Karpas-422 (cell line): ENCODE measurements at regions not wholly inside any gene's neighbourhood (a gene's known extent, or its start where the extent isn't known, plus 50 kb on each side); places are given as distances from the start of the nearest gene placed in this dataset.

ENCODE experiments used
- DNase-seq: peaks from one replicate; pipeline ENCODE4 v3.0.0-alpha.2; 2015
- H2AFZ ChIP-seq: fragments of 200-600 bp; sonication (generic); 2 replicates; pipeline ENCODE4 v1.6.1; 2014; ENCODE audit warnings: antibody characterized with exemption, low read length, mixed read lengths
- H3K27ac ChIP-seq: fragments of 200-600 bp; sonication (generic); 2 replicates; pipeline ENCODE4 v1.5.1; 2014; ENCODE audit warnings: mild to moderate bottlenecking, low read length, moderate library complexity
- H3K27me3 ChIP-seq: fragments of 200-600 bp; sonication (generic); 2 replicates; pipeline ENCODE4 v1.6.1; 2014; ENCODE audit warnings: low read length, mixed read lengths
- H3K36me3 ChIP-seq: fragments of 200-600 bp; sonication (generic); 2 replicates; pipeline ENCODE4 v1.6.1; 2014; ENCODE audit warnings: low read length, mixed read lengths; ENCODE audit not compliant: insufficient read depth
- H3K4me1 ChIP-seq: fragments of 200-600 bp; sonication (generic); 2 replicates; pipeline ENCODE4 v1.6.1; 2014; ENCODE audit warnings: mild to moderate bottlenecking, low read length, mixed read lengths
- H3K4me2 ChIP-seq: fragments of 200-600 bp; sonication (generic); 2 replicates; pipeline ENCODE4 v1.6.1; 2014; ENCODE audit warnings: low read length, low read depth, mild to moderate bottlenecking; ENCODE audit not compliant: poor library complexity, severe bottlenecking
- H3K4me3 ChIP-seq: fragments of 200-600 bp; sonication (generic); 2 replicates; pipeline ENCODE4 v1.5.1; 2014; ENCODE audit warnings: mild to moderate bottlenecking, antibody characterized with exemption, low read length, mixed read lengths
- H3K79me2 ChIP-seq: fragments of 200-600 bp; sonication (generic); 2 replicates; pipeline ENCODE4 v1.6.1; 2014; ENCODE audit warnings: mild to moderate bottlenecking, low read length, mixed read lengths
- H3K9ac ChIP-seq: fragments of 200-600 bp; sonication (generic); 2 replicates; pipeline ENCODE4 v1.6.0; 2014; ENCODE audit warnings: low read length
- H3K9me2 ChIP-seq: fragments of 200-600 bp; sonication (generic), shearing (Covaris generic); replicated peaks from 2 replicates; pipeline ENCODE4 v1.6.0; 2014; ENCODE audit warnings: mild to moderate bottlenecking, low read length, moderate library complexity; ENCODE audit not compliant: insufficient read depth
- H3K9me3 ChIP-seq: fragments of 300-700, 200-600 bp; sonication (generic); 2 replicates; pipeline ENCODE4 v1.6.1; 2014; ENCODE audit warnings: low read length, mixed read lengths
- H4K20me1 ChIP-seq: fragments of 200-600 bp; sonication (generic); 2 replicates; pipeline ENCODE4 v1.6.1; 2014; ENCODE audit warnings: mild to moderate bottlenecking, antibody characterized with exemption, low read length, low read depth; ENCODE audit not compliant: insufficient read depth

DNA sequence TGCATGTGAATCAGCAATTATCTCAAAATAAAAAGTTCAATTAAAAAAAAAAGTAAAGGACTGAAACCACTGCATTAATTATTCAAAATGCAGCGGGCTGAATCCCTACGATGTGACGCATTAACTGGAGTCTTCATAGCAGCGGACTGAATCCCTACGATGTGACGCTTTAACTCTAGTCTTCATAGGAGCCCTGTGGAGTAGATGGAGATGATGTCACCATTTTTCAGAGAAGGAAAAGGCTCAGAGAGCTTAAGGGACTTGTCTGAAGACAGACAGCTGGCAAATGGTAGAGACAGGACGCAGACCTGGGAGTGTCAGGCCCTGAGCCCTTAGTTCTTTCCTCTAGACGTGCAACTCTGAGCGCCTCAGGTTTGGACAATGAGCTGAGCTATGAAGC is 168.0 kb upstream of the MYL2 start:
- no peaks in the 10 kb centered on the region for H3K27me3 ChIP-seq
- H4K20me1 ChIP-seq, result no peaks in the 10 kb centered on the region
- no peaks in the 10 kb centered on the region for H3K9me3 ChIP-seq
- no peak overlapping the region for H3K4me3 ChIP-seq
- no peak for DNase-seq
- H3K27ac ChIP-seq, result no peak overlapping the region
- no peak overlapping the region for H3K4me2 ChIP-seq
- no peaks in the 10 kb centered on the region for H3K4me1 ChIP-seq
- H3K9me2 ChIP-seq, result no peaks in the 10 kb centered on the region
- H2AFZ ChIP-seq, result no peak overlapping the region
- no peaks in the 10 kb centered on the region for H3K79me2 ChIP-seq
- H3K9ac ChIP-seq, result no peak overlapping the region
- no peaks in the 10 kb centered on the region for H3K36me3 ChIP-seq

DNA sequence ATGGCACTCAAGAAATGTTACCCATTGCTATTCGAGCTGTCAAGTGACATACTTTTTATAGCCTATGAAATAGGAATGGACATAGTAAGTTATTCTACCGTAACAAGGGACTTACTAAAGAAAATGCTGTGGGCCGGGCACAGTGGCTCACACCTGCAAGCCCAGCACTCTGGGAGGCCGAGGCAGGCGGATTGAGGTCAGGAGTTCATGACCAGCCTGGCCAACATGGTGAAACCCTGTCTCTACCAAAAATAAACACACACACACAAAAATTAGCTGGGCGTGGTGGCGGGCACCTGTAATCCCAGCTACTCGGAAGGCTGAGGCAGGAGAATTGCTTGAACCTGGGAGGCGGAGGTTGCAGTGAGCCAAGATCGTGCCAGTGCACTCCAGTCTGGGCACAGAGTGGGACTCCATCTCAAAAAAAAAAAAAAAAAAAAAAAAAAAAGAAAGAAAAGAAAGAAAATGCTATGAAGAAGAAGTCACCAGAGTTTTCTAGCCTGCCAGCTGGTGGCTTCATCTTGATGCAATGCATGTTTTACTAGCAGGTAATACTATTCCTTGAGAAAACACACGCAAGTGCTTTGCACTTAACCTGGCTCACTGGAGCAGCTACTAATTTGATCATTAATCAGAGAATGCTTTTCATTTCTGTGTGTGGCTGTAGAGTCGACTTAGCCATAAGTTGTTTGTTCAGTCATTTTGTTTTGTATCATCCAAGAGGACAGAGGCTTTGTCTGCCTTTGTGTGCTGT is 166.7 kb upstream of the MYL2 start:
- Histone ChIP-seq H2AFZ (no peak overlapping the region), H3K4me3 (no peak overlapping the region), H3K9me3 (no peaks in the 10 kb centered on the region), H3K27me3 (no peaks in the 10 kb centered on the region), H3K4me1 (no peaks in the 10 kb centered on the region), H3K79me2 (no peaks in the 10 kb centered on the region), H3K9me2 (no peaks in the 10 kb centered on the region), H4K20me1 (no peaks in the 10 kb centered on the region), H3K36me3 (no peaks in the 10 kb centered on the region), H3K27ac (no peak overlapping the region), H3K4me2 (no peak overlapping the region), H3K9ac (no peak overlapping the region)
- DNase-seq, result no peak

DNA sequence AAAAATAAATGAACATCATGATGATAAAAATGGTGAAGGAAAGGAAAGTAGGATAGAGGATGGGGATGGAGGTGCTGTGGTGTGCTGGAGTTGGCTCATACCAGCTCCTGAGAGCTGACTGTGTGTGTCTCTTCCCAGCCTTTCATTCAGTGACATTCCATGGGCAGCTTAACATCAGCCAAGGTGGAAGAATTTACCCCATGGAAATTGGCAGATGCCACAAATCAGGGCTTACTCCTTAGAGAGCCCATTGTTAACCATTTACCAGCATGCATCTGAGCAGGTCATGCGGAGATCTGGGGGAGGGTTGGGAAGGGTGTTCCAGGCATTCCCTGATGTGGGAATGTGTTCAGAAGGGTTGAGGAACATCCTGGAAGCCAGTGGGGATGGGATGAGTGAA is 164.7 kb upstream of the MYL2 start:
- Histone ChIP-seq H3K9ac (no peak overlapping the region), H2AFZ (no peak overlapping the region), H3K27me3 (no peaks in the 10 kb centered on the region), H3K4me3 (no peak overlapping the region), H3K4me1 (no peaks in the 10 kb centered on the region), H3K79me2 (no peaks in the 10 kb centered on the region), H3K4me2 (no peak overlapping the region), H3K36me3 (no peaks in the 10 kb centered on the region), H3K27ac (no peak overlapping the region), H4K20me1 (no peaks in the 10 kb centered on the region), H3K9me3 (no peaks in the 10 kb centered on the region), H3K9me2 (no peaks in the 10 kb centered on the region)
- DNase-seq, result no peak

DNA sequence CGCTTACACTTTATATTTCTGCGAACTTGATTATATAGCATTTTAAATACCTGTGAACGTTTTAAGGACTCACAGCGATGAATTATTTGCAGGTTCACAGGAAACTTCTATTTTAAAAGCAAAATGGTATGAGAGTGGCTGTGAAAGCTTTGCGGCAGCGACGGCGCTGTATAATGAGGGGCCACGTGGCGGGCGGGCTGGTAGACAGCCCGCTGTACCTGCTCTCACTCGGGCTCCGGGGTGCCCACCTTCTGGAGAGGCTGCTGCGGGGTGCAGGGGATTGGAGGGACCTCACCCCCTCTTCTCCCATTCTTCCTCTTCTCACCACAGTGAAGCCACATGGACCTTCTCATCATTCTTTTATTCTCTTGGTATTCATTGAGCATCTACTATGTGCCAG is 164.2 kb upstream of the MYL2 start:
- no peak overlapping the region for H3K4me3 ChIP-seq
- H4K20me1 ChIP-seq, result no peaks in the 10 kb centered on the region
- DNase-seq, result no peak
- no peaks in the 10 kb centered on the region for H3K79me2 ChIP-seq
- H3K9me3 ChIP-seq, result no peaks in the 10 kb centered on the region
- no peaks in the 10 kb centered on the region for H3K36me3 ChIP-seq
- H3K4me2 ChIP-seq, result no peak overlapping the region
- no peaks in the 10 kb centered on the region for H3K4me1 ChIP-seq
- no peaks in the 10 kb centered on the region for H3K27me3 ChIP-seq
- H2AFZ ChIP-seq, result no peak overlapping the region
- H3K27ac ChIP-seq, result no peak overlapping the region
- no peaks in the 10 kb centered on the region for H3K9me2 ChIP-seq
- H3K9ac ChIP-seq, result no peak overlapping the region

DNA sequence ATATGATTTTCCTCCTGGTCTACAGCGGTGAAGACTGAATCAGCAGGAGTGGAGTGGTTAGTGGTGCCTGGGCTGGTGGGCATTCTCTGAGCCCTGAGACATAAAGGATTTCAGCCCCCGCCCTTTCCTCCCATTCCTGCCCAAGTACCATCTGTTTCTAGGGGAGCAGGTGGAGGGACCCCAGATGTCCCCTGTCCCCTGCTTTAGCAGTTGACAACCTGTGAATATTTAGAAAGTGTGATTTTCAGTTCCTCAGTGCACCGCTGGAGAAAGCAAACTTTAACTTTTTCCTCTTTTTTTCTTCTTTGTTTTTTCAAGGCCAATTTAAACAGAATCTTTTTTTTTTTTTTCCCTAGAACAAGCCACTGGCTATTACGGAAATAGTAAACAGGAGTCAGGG is 163.8 kb upstream of the MYL2 start:
- no peaks in the 10 kb centered on the region for H3K9me3 ChIP-seq
- no peak for DNase-seq
- H2AFZ ChIP-seq, result no peak overlapping the region
- H3K4me1 ChIP-seq, result no peaks in the 10 kb centered on the region
- H3K9ac ChIP-seq, result no peak overlapping the region
- H3K79me2 ChIP-seq, result no peaks in the 10 kb centered on the region
- no peak overlapping the region for H3K27ac ChIP-seq
- no peak overlapping the region for H3K4me2 ChIP-seq
- no peaks in the 10 kb centered on the region for H4K20me1 ChIP-seq
- H3K36me3 ChIP-seq, result no peaks in the 10 kb centered on the region
- no peaks in the 10 kb centered on the region for H3K9me2 ChIP-seq
- no peak overlapping the region for H3K4me3 ChIP-seq
- no peaks in the 10 kb centered on the region for H3K27me3 ChIP-seq

DNA sequence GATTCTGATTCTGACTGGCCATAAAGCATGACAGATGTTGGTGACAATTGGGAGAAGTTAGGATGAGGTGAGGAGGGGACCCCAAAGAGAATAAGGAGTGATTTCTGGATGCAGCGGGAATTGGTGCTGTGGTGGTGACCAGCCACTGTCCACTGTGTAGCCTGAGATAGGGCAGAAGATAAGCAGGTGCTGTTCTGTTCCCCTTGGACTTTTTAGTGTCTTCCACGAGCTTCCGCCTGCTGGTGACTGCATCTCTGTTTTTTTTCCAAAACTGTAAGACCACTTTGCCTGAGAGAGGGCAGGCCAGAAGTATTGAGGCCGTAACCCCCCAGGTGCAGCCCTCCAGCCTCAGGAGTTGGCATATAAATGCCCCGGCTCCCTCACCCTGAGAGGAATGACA is 161.2 kb upstream of the MYL2 start:
- Histone ChIP-seq H3K79me2 (no peaks in the 10 kb centered on the region), H3K9me2 (no peaks in the 10 kb centered on the region), H3K4me3 (no peak overlapping the region), H3K9ac (no peak overlapping the region), H3K9me3 (no peaks in the 10 kb centered on the region), H3K4me2 (no peak overlapping the region), H3K4me1 (no peaks in the 10 kb centered on the region), H2AFZ (no peak overlapping the region), H3K36me3 (no peaks in the 10 kb centered on the region), H3K27me3 (no peaks in the 10 kb centered on the region), H3K27ac (no peak overlapping the region), H4K20me1 (no peaks in the 10 kb centered on the region)
- no peak for DNase-seq

DNA sequence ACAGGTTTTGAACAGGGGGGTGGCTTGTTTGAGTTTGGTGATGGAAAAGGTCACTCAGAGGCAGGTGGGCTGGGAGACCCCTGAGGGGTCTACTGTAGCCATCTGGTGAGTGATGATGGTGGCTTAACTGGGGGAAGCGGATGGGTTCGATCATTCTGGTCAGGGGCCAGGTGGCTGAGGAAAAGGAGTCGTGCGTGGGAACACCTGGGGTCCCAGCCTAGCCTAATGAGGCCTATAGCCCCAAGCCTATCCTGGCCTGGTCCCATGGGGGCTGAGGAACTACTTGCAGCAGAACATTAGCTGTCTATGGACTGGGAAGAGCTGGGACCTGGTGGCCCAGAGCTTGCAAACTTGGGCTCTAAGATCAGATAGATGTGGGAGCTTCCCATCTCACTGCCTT is 158.4 kb upstream of the MYL2 start:
- H3K9me2 ChIP-seq, result no peaks in the 10 kb centered on the region
- H3K9ac ChIP-seq, result no peak overlapping the region
- DNase-seq, result no peak
- no peaks in the 10 kb centered on the region for H3K36me3 ChIP-seq
- H3K4me2 ChIP-seq, result no peak overlapping the region
- H4K20me1 ChIP-seq, result no peaks in the 10 kb centered on the region
- H3K79me2 ChIP-seq, result no peaks in the 10 kb centered on the region
- H3K4me3 ChIP-seq, result no peak overlapping the region
- no peaks in the 10 kb centered on the region for H3K27me3 ChIP-seq
- no peak overlapping the region for H2AFZ ChIP-seq
- no peaks in the 10 kb centered on the region for H3K9me3 ChIP-seq
- H3K4me1 ChIP-seq, result no peaks in the 10 kb centered on the region
- H3K27ac ChIP-seq, result no peak overlapping the region

- Histone ChIP-seq H3K79me2 (no peaks in the 10 kb centered on the region), H3K36me3 (no peaks in the 10 kb centered on the region), H3K4me3 (no peak overlapping the region), H3K27ac (no peak overlapping the region), H3K9ac (no peak overlapping the region), H3K4me2 (no peak overlapping the region), H3K4me1 (no peaks in the 10 kb centered on the region), H2AFZ (no peak overlapping the region), H4K20me1 (no peaks in the 10 kb centered on the region), H3K27me3 (no peaks in the 10 kb centered on the region), H3K9me3 (no peaks in the 10 kb centered on the region), H3K9me2 (no peaks in the 10 kb centered on the region)
- DNase-seq, result no peak
Measured at GRCh38 chr12:111076611-111077451, 156.5 kb upstream of the MYL2 start.
